ENCODE measurements at regions not wholly inside any gene's neighbourhood (a gene's known extent, or its start where the extent isn't known, plus 50 kb on each side); places are given as distances from the start of the nearest gene placed in this dataset.
"Not testable (repeated sequence)": the region's sequence is repeated elsewhere in the genome, so short reads cannot be mapped to it uniquely, and the experiment has no call there.

- H3K4me3 ChIP-seq, H3K9me3 ChIP-seq, DNase-seq, H3K27ac ChIP-seq, H3K4me1 ChIP-seq, H3K36me3 ChIP-seq, H3K27me3 ChIP-seq: not testable (repeated sequence)
Measured at GRCh38 chr9:78172610-78173009, 63.3 kb upstream of the CEP78 start.

- Histone ChIP-seq H3K9me3 (no peaks in the 10 kb centered on the region), H3K27ac (no peak overlapping the region), H3K27me3 (no peaks in the 10 kb centered on the region), H3K4me1 (no peaks in the 10 kb centered on the region), H3K4me3 (no peak overlapping the region), H3K36me3 (no peaks in the 10 kb centered on the region)
- no peak for TF ChIP-seq POLR2A (IDR thresholded peaks at IDR 0.05)
- TF ChIP-seq CTCF (IDR thresholded peaks at IDR 0.05): no peak
- DNase-seq: no peak
Measured at GRCh38 chr9:78171651-78172050, 64.2 kb upstream of the CEP78 start.

GRCh38 chr9:78169125-78169524 is 66.8 kb upstream of the CEP78 start:
- no peak for TF ChIP-seq CTCF (IDR thresholded peaks at IDR 0.05)
- no peak for TF ChIP-seq POLR2A (IDR thresholded peaks at IDR 0.05)
- Histone ChIP-seq H3K36me3 (no peaks in the 10 kb centered on the region), H3K4me1 (no peaks in the 10 kb centered on the region), H3K9me3 (no peaks in the 10 kb centered on the region), H3K27me3 (no peaks in the 10 kb centered on the region), H3K27ac (no peak overlapping the region), H3K4me3 (no peak overlapping the region)
- no peak for DNase-seq

- no peak for DNase-seq
- H3K27ac ChIP-seq: no peak overlapping the region
Measured at GRCh38 chr9:78167356-78167755, 68.5 kb upstream of the CEP78 start.

GRCh38 chr9:78163834-78164233 is 72.0 kb upstream of the CEP78 start:
- no peak overlapping the region for H3K27ac ChIP-seq
- no peaks in the 10 kb centered on the region for H3K9me3 ChIP-seq
- TF ChIP-seq CTCF (IDR thresholded peaks at IDR 0.05) (no peak), POLR2A (IDR thresholded peaks at IDR 0.05) (no peak)
- H3K36me3 ChIP-seq: no peaks in the 10 kb centered on the region
- H3K4me1 ChIP-seq: no peaks in the 10 kb centered on the region
- no peak for DNase-seq
- no peaks in the 10 kb centered on the region for H3K27me3 ChIP-seq
- no peak overlapping the region for H3K4me3 ChIP-seq

More at GRCh38 chr9:78167356-78167755, 68.5 kb upstream of the CEP78 start:
- no peaks in the 10 kb centered on the region for H3K4me1 ChIP-seq
- no peaks in the 10 kb centered on the region for H3K27me3 ChIP-seq
- H3K9me3 ChIP-seq: no peaks in the 10 kb centered on the region
- H3K36me3 ChIP-seq: no peaks in the 10 kb centered on the region
- no peak for TF ChIP-seq POLR2A (IDR thresholded peaks at IDR 0.05)
- TF ChIP-seq CTCF (IDR thresholded peaks at IDR 0.05): no peak
- H3K4me3 ChIP-seq: no peak overlapping the region

- H3K27me3 ChIP-seq: no peaks in the 10 kb centered on the region
- no peak for DNase-seq
- TF ChIP-seq CTCF (IDR thresholded peaks at IDR 0.05): no peak
- no peak for TF ChIP-seq POLR2A (IDR thresholded peaks at IDR 0.05)
- no peaks in the 10 kb centered on the region for H3K9me3 ChIP-seq
- H3K36me3 ChIP-seq: no peaks in the 10 kb centered on the region
- no peak overlapping the region for H3K4me3 ChIP-seq
- H3K4me1 ChIP-seq: no peaks in the 10 kb centered on the region
- H3K27ac ChIP-seq: no peak overlapping the region
Measured at GRCh38 chr9:78158286-78158685, 77.6 kb upstream of the CEP78 start.
